ENCODE measurements at regions not wholly inside any gene's neighbourhood (a gene's known extent, or its start where the extent isn't known, plus 50 kb on each side); places are given as distances from the start of the nearest gene placed in this dataset.

DNA sequence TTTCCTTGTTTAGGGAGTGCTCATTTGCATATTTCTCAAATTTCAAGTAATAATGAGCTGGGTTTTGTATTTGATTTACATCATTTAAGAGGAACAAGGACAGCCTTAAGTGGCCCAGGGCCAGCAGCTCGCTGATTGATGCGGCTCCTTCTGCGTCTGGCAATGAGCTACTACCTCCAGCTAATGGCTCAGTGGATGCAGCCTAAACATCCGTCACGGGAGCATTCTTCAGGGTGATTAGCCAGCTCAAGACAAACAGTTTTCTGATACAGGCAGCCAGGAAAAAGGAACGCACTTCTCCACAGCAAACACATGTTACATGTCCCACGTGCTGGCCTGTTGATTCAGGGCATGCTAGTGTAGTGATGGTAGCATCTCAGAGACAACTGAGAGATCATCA lies 169.3 kb upstream of the TCERG1L start:
- no peak overlapping the region for H3K9ac ChIP-seq (replicated peaks; ENCODE audit: extremely low read depth, insufficient read depth, low read length)
- no peak for FAIRE-seq
- POLR2A ChIA-PET, result no interaction called here

DNA sequence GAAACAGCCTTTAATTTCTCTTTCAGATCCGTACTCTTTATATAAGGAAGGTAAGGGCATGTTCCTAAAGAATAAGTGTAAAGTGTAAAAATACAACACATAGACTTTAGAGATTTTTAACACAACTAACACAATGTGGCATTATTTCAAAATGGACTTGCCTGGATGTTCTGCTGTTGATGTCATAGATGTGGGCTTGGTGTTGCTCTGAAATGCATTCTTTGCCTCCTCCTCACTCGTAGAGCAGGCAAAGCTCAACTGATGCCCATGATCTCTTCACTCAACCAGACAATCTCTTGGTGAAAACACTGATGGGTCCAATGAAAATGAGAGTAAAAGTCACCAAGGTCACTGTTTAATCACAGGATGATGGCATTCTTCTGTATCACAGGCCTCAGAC lies 174.2 kb upstream of the TCERG1L start:
- no peak for TF ChIP-seq POLR2A (IDR thresholded peaks at IDR 0.05; ENCODE audit: low read depth, low read length)
- no peak for TF ChIP-seq MYC (IDR thresholded peaks at IDR 0.05; ENCODE audit: low read depth, low read length)
- TF ChIP-seq CTCF (IDR thresholded peaks at IDR 0.05; ENCODE audit: extremely low read depth in 1 of 2, insufficient read depth in 1 of 2, low read depth in 1 of 2, low read length in 2 of 2), result no peak
- no peak for TF ChIP-seq MAX (IDR thresholded peaks at IDR 0.05; ENCODE audit: insufficient read depth, insufficient read length)
- no peak for TF ChIP-seq JUN (IDR thresholded peaks at IDR 0.05; ENCODE audit: borderline replicate concordance, insufficient read depth, insufficient read length, low read depth)
- no peak for TF ChIP-seq FOS (IDR thresholded peaks at IDR 0.05; ENCODE audit: borderline replicate concordance, insufficient read depth, low read length)
- TF ChIP-seq POLR2AphosphoS5 (IDR thresholded peaks at IDR 0.05; ENCODE audit: insufficient read depth, low read depth, low read length), result no peak
- no peak for TF ChIP-seq EZH2 (IDR thresholded peaks at IDR 0.05; ENCODE audit: borderline replicate concordance, low read depth, low read length, severe bottlenecking)
- TF ChIP-seq GATA2 (IDR thresholded peaks at IDR 0.05; ENCODE audit: insufficient read depth, insufficient read length, low read depth, low read length), result no peak
- intact Hi-C loops (cut with micrococcal nuclease), result no loop called here
- H3K9ac ChIP-seq (replicated peaks; ENCODE audit: extremely low read depth, insufficient read depth, low read length), result no peak overlapping the region
- no peak overlapping the region for H2AFZ ChIP-seq (ENCODE audit: low read depth, low read length)
- FAIRE-seq, result no peak
- no peaks in the 10 kb centered on the region for H3K36me3 ChIP-seq (ENCODE audit: control insufficient read depth in 2 of 2, extremely low read depth in 1 of 2, insufficient read depth in 2 of 2, low read length in 2 of 2)
- no TSS peak for BruUV-seq (replicated peaks)
- no peaks in the 10 kb centered on the region for H3K9me1 ChIP-seq (replicated peaks; ENCODE audit: control insufficient read depth, extremely low read depth, insufficient read depth, low read length)
- H3K4me2 ChIP-seq (ENCODE audit: insufficient read depth, low read length), result no peak overlapping the region
- POLR2A ChIA-PET, result no interaction called here
- no peak overlapping the region for H3K27ac ChIP-seq (ENCODE audit: insufficient read depth, low read depth, low read length)
- peaks cover 8% of the 10 kb centered on the region for H3K9me3 ChIP-seq (replicated peaks; ENCODE audit: control insufficient read depth, insufficient read depth, low read length)
- no peak overlapping the region for H3K4me3 ChIP-seq (replicated peaks in 1 of 3; ENCODE audit: insufficient read depth in 1 of 3, low read depth in 1 of 3, low read length in 3 of 3)
- no peaks in the 10 kb centered on the region for H3K79me2 ChIP-seq (ENCODE audit: control insufficient read depth, insufficient read depth, low read length)
- no peaks in the 10 kb centered on the region for H4K20me1 ChIP-seq (replicated peaks; ENCODE audit: control insufficient read depth, extremely low read depth, insufficient read depth, low read length)
- H3K4me1 ChIP-seq (ENCODE audit: control insufficient read depth, extremely low read depth, insufficient read depth, low read length), result no peaks in the 10 kb centered on the region
- CTCF ChIA-PET, result no interaction called here
- no peaks in the 10 kb centered on the region for H3K27me3 ChIP-seq (ENCODE audit: control insufficient read depth in 2 of 2, insufficient read depth in 2 of 2, low read length in 2 of 2)
- no peak for DNase-seq (ENCODE audit: low read depth, low spot score)
- dilution Hi-C loops (cut with MboI; ENCODE audit: extremely low pct_ligation_motif_present, low sequenced_read_pairs), result no loop called here

More for the DNA sequence above, 169.3 kb upstream of the TCERG1L start:
- dilution Hi-C loops (cut with MboI; ENCODE audit: extremely low pct_ligation_motif_present, low sequenced_read_pairs), result no loop called here
- intact Hi-C loops (cut with micrococcal nuclease), result no loop called here
- no peaks in the 10 kb centered on the region for H3K27me3 ChIP-seq (ENCODE audit: control insufficient read depth in 2 of 2, insufficient read depth in 2 of 2, low read length in 2 of 2)
- TF ChIP-seq FOS (IDR thresholded peaks at IDR 0.05; ENCODE audit: borderline replicate concordance, insufficient read depth, low read length) (no peak), MAX (IDR thresholded peaks at IDR 0.05; ENCODE audit: insufficient read depth, insufficient read length) (no peak), POLR2A (IDR thresholded peaks at IDR 0.05; ENCODE audit: low read depth, low read length) (no peak), JUN (IDR thresholded peaks at IDR 0.05; ENCODE audit: borderline replicate concordance, insufficient read depth, insufficient read length, low read depth) (no peak)
- CTCF ChIA-PET, result no interaction called here
- no peaks in the 10 kb centered on the region for H3K36me3 ChIP-seq (ENCODE audit: control insufficient read depth in 2 of 2, extremely low read depth in 1 of 2, insufficient read depth in 2 of 2, low read length in 2 of 2)
- H3K9me1 ChIP-seq (replicated peaks; ENCODE audit: control insufficient read depth, extremely low read depth, insufficient read depth, low read length), result no peaks in the 10 kb centered on the region
- no peak overlapping the region for H3K4me2 ChIP-seq (ENCODE audit: insufficient read depth, low read length)
- H4K20me1 ChIP-seq (replicated peaks; ENCODE audit: control insufficient read depth, extremely low read depth, insufficient read depth, low read length), result no peaks in the 10 kb centered on the region
- no TSS peak for BruUV-seq (replicated peaks)
- no peak for DNase-seq (ENCODE audit: low read depth, low spot score)
- no peaks in the 10 kb centered on the region for H3K4me1 ChIP-seq (ENCODE audit: control insufficient read depth, extremely low read depth, insufficient read depth, low read length)
- no peak overlapping the region for H3K27ac ChIP-seq (ENCODE audit: insufficient read depth, low read depth, low read length)
- H3K79me2 ChIP-seq (ENCODE audit: control insufficient read depth, insufficient read depth, low read length), result no peaks in the 10 kb centered on the region
- no peak overlapping the region for H2AFZ ChIP-seq (ENCODE audit: low read depth, low read length)
- no peak overlapping the region for H3K4me3 ChIP-seq (replicated peaks in 1 of 3; ENCODE audit: insufficient read depth in 1 of 3, low read depth in 1 of 3, low read length in 3 of 3)
- peaks cover 8% of the 10 kb centered on the region for H3K9me3 ChIP-seq (replicated peaks; ENCODE audit: control insufficient read depth, insufficient read depth, low read length)
